BJ (cell line): ENCODE measurements at regions not wholly inside any gene's neighbourhood (a gene's known extent, or its start where the extent isn't known, plus 50 kb on each side); places are given as distances from the start of the nearest gene placed in this dataset.

Source experiments
- CTCF ChIA-PET: fragments of 350-600 bp; formaldehyde crosslinking; extraction: SDS; loops from one replicate; lab custom pipeline; 2021; ENCODE audit warnings: antibody characterized with exemption, inconsistent platforms; lab: Yijun Ruan, JAX
- POLR2A ChIA-PET: fragments of 300-600 bp; sonication (Branson Sonifier 250); formaldehyde crosslinking; extraction: SDS; loops from one replicate; lab custom pipeline; 2021; ENCODE audit warnings: antibody characterized with exemption; lab: Charles Lee
- DNase-seq: peaks from one replicate; pipeline ENCODE4 v3.0.0-alpha.2; 2011; ENCODE audit warnings: low read depth
- H3K27me3 ChIP-seq: 2 replicates; pipeline ENCODE4 v1.6.0; 2011; ENCODE audit warnings: low read length; ENCODE audit not compliant: control insufficient read depth, insufficient read depth
- H3K36me3 ChIP-seq: 2 replicates; pipeline ENCODE4 v1.5.1; 2011; ENCODE audit warnings: low read length; ENCODE audit not compliant: control insufficient read depth, insufficient read depth
- H3K4me3 ChIP-seq: 2 replicates; pipeline ENCODE4 v1.5.1; 2011; ENCODE audit warnings: low read depth, mild to moderate bottlenecking, control low read depth, low read length
- TF ChIP-seq, protein P1 (sequence below): IDR thresholded peaks from 2 replicates; pipeline ENCODE4 v1.5.1; 2011; ENCODE audit warnings: low read depth, mild to moderate bottlenecking, control low read depth, inconsistent platforms, low read length, moderate library complexity; ENCODE audit not compliant: insufficient read depth

DNA sequence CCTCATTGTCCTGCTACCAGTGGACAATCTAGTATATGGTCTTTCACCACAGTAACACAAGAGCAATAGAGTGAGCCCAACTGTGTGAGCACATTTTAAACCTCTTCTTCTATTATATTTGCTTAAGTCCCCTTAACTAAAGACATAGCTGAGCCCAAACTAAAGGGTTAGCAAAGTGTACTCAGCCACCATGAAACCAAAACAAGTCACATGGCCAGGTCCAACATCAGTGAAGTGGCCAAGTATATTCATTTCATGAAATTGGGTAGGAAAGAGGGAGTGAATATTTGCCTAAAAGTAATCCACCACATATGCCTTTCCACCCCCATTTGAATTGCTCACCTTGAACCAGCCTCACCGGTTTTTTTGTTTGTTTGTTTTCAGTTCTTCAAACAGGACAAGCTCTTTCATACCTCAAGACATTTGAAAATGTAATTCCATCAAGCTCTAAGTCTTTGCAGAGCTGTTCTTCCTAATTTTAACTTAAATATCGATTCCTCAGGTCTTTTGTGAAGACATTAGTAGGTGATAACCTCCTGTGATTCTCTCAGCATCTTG lies 327.0 kb upstream of the SEMA6D start:
- Histone ChIP-seq H3K27me3 (no peaks in the 10 kb centered on the region), H3K36me3 (no peaks in the 10 kb centered on the region), H3K4me3 (no peak overlapping the region)
- ChIA-PET POLR2A (no interaction called here), CTCF (interaction anchor here (0.8 to 1.8 kb wide), 3 partner anchors 10 to 967 kb away, joined by 3 to 4 read pairs (median 3); no protein-coding TSS in a partner anchor)
- DNase-seq: no peak
- TF ChIP-seq, protein P1, sequence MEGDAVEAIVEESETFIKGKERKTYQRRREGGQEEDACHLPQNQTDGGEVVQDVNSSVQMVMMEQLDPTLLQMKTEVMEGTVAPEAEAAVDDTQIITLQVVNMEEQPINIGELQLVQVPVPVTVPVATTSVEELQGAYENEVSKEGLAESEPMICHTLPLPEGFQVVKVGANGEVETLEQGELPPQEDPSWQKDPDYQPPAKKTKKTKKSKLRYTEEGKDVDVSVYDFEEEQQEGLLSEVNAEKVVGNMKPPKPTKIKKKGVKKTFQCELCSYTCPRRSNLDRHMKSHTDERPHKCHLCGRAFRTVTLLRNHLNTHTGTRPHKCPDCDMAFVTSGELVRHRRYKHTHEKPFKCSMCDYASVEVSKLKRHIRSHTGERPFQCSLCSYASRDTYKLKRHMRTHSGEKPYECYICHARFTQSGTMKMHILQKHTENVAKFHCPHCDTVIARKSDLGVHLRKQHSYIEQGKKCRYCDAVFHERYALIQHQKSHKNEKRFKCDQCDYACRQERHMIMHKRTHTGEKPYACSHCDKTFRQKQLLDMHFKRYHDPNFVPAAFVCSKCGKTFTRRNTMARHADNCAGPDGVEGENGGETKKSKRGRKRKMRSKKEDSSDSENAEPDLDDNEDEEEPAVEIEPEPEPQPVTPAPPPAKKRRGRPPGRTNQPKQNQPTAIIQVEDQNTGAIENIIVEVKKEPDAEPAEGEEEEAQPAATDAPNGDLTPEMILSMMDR: no peak

DNA sequence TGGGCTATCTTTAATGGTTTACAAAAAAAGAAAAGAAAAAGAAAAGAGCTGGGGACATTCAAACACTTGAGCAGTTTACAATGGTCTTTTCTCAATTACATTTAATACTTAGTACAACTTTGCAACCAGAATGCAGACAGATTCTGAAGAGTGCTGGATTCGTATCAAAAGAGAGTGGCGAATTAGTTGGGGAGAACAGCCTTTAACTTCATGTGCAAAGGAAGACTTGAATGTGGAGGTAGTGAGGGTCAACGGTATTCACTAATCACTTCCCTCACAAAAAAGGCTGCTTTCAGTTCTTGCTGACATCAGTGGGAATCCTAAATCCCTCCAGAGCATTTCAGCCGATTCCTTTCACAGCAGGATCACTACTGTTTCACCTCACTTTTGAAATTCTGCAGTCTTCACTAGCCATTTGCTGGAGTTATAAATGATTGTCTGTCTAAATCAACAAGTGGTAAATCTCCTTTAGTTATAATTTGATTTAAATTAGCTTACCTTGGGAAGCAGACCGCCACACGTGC lies 323.0 kb upstream of the SEMA6D start:
- DNase-seq: no peak

DNA sequence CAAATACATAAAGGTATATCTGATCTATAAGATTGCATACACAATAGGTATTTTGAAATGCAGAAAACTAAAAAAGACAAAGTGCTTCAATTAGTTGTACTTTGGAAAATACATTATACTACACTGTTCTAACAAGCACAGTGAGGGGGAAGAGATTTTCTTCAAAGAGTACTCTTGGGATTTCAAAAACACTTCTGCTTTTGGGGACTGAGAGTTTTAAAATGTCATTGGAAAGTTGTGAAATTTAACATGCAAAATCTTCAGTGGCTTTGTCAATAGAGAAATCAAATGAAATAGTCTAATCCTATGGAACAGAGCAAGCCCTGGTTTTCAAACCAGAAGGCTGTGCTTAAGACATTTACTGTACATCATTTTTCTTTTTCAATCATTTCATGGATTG lies 322.2 kb upstream of the SEMA6D start:
- no peaks in the 10 kb centered on the region for H3K27me3 ChIP-seq
- no peak overlapping the region for H3K4me3 ChIP-seq
- TF ChIP-seq, protein P1: no peak
- ChIA-PET POLR2A (interaction anchor here (0.7 kb wide), 1 partner anchor 873 kb away, joined by 6 read pairs; no protein-coding TSS in a partner anchor), CTCF (interaction anchor here (0.9 kb wide), 1 partner anchor 10 kb away, joined by 3 read pairs; no protein-coding TSS in a partner anchor)
- DNase-seq: no peak
- H3K36me3 ChIP-seq: no peaks in the 10 kb centered on the region

More for the DNA sequence above, 323.0 kb upstream of the SEMA6D start:
- no peaks in the 10 kb centered on the region for H3K27me3 ChIP-seq
- CTCF ChIA-PET: interaction anchor here (1.5 kb wide), 1 partner anchor 11 kb away, joined by 4 read pairs; no protein-coding TSS in a partner anchor
- POLR2A ChIA-PET: no interaction called here
- H3K4me3 ChIP-seq: no peak overlapping the region
- H3K36me3 ChIP-seq: no peaks in the 10 kb centered on the region
- TF ChIP-seq, protein P1: no peak

DNA sequence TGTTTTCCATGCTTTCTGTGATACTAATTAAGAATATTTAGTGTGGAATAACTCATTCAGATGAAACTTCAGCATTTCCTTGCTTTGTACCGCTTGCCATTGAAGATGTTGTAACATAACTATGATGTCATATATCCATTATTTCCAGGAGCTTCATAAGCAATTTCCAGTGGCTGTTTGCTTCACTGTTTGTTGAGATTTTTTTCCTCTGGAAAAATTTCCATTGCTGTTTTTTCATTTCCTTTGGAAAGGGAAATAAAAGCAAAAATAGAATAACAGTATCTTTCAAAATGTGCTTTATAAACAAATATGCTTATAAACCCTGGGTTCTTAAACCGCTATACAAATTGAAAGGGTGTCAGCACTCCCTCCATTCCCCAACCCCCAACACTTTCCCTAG lies 319.6 kb upstream of the SEMA6D start:
- POLR2A ChIA-PET: no interaction called here
- H3K27me3 ChIP-seq: no peaks in the 10 kb centered on the region
- H3K36me3 ChIP-seq: no peaks in the 10 kb centered on the region
- H3K4me3 ChIP-seq: no peak overlapping the region
- TF ChIP-seq, protein P1: no peak
- DNase-seq: no peak
- CTCF ChIA-PET: no interaction called here

DNA sequence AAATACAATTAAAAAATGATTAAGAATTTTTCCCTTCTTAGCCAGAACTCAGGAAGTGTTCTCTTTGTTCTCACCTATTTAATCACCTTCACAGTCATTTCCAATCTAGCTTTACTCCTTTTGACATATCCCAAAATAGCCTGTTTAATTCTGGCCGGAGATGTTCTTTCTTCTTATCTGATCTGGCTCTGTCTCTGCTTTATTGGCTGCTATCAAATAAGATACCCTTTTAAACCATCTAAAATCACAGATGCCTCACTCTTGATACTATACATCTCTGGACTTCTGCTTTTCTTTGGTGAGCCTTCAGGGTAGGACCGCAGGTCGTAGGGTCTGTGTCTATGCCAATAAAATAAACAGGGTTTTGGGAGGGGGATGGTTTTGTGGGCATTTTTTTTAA lies 319.2 kb upstream of the SEMA6D start:
- Histone ChIP-seq H3K27me3 (no peaks in the 10 kb centered on the region), H3K36me3 (no peaks in the 10 kb centered on the region), H3K4me3 (no peak overlapping the region)
- TF ChIP-seq, protein P1: no peak
- no peak for DNase-seq
- POLR2A ChIA-PET: no interaction called here
- CTCF ChIA-PET: no interaction called here
